H1 (cell line): ENCODE measurements at regions not wholly inside any gene's neighbourhood (a gene's known extent, or its start where the extent isn't known, plus 50 kb on each side); places are given as distances from the start of the nearest gene placed in this dataset.

Source experiments
- CTCF ChIA-PET: fragments of 300-600 bp; sonication (Branson Sonifier 250); formaldehyde crosslinking; loops from one replicate; lab custom pipeline; 2021; ENCODE audit not compliant: partially characterized antibody; lab: Charles Lee
- POLR2A ChIA-PET: fragments of 300-600 bp; sonication (Branson Sonifier 250); formaldehyde crosslinking; loops from one replicate; lab custom pipeline; 2021; ENCODE audit warnings: inconsistent platforms; ENCODE audit not compliant: partially characterized antibody; lab: Charles Lee
- DNase-seq, 2 experiments: peaks; one replicate each; pipeline versions ENCODE4 v3.0.0 to v3.0.0-alpha.2; 2010 to 2022; ENCODE audit warnings: low spot score in 2 of 2, low read depth in 1 of 2, mixed read lengths in 1 of 2
- FAIRE-seq: peaks from 2 replicates; lab custom pipeline; 2011; peaks lifted over from hg19 to GRCh38; lab: Jason Lieb, UNC
- H2AFZ ChIP-seq: 2 replicates; pipeline ENCODE4 v1.8.1; 2012; ENCODE audit warnings: low read length, inconsistent platforms
- H2AK5ac ChIP-seq: 2 replicates; pipeline ENCODE4 v1.6.1; 2013; ENCODE audit warnings: low read depth, low read length
- H2BK120ac ChIP-seq: replicated peaks from 2 replicates; pipeline ENCODE3; 2013; ENCODE audit warnings: low read depth, low read length, inconsistent platforms
- H2BK12ac ChIP-seq: 2 replicates; pipeline ENCODE4 v1.6.1; 2013; ENCODE audit warnings: low read depth, low read length
- H2BK15ac ChIP-seq: 2 replicates; pipeline ENCODE4 v1.6.1; 2013; ENCODE audit warnings: low read length
- H2BK20ac ChIP-seq: 2 replicates; pipeline ENCODE4 v1.6.1; 2013; ENCODE audit warnings: low read length
- H2BK5ac ChIP-seq: 2 replicates; pipeline ENCODE4 v1.6.1; 2013; ENCODE audit warnings: low read depth, low read length
- H3K14ac ChIP-seq: 2 replicates; pipeline ENCODE4 v1.6.1; 2013; ENCODE audit warnings: inconsistent platforms; ENCODE audit not compliant: insufficient read length
- H3K18ac ChIP-seq: 2 replicates; pipeline ENCODE4 v1.6.1; 2013; ENCODE audit warnings: low read length; ENCODE audit errors: extremely low read depth
- H3K23ac ChIP-seq: 2 replicates; pipeline ENCODE4 v1.6.1; 2013; ENCODE audit warnings: inconsistent platforms; ENCODE audit not compliant: insufficient read length
- H3K23me2 ChIP-seq: 2 replicates; pipeline ENCODE4 v1.6.1; 2013; ENCODE audit warnings: low read depth, low read length
- H3K27ac ChIP-seq: 2 replicates; pipeline ENCODE4 v1.6.1; 2011; ENCODE audit warnings: low read depth, low read length, inconsistent platforms
- H3K27me3 ChIP-seq, 4 experiments: replicated peaks in 1 of 4; 1 replicate in 1 of 4; 2 replicates in 3 of 4; pipeline versions ENCODE4 v1.6.1 to v1.8.1; 2011 to 2013; ENCODE audit warnings: low read length in 3 of 4, mild to moderate bottlenecking in 3 of 4, inconsistent platforms in 2 of 4, mixed read lengths in 2 of 4, moderate library complexity in 1 of 4; ENCODE audit not compliant: control insufficient read depth in 3 of 4, insufficient read depth in 3 of 4; ENCODE audit errors: extremely low read depth in 1 of 4
- H3K36me3 ChIP-seq, 4 experiments: 2 replicates each; pipeline versions ENCODE4 v1.6.1 to v1.8.1; 2011 to 2013; ENCODE audit warnings: mild to moderate bottlenecking in 4 of 4, low read length in 3 of 4, moderate library complexity in 2 of 4, control low read depth in 1 of 4, inconsistent platforms in 1 of 4; ENCODE audit not compliant: insufficient read depth in 4 of 4, control insufficient read depth in 2 of 4
- H3K4ac ChIP-seq: replicated peaks from 2 replicates; pipeline ENCODE3; 2013; ENCODE audit warnings: low read length, low read depth, mixed read lengths, inconsistent platforms; ENCODE audit not compliant: insufficient read length
- H3K4me1 ChIP-seq, 4 experiments: replicated peaks in 1 of 4; 1 replicate in 1 of 4; 2 replicates in 3 of 4; pipeline versions ENCODE4 v1.6.1 to v1.8.1; 2011 to 2013; ENCODE audit warnings: low read length in 3 of 4, inconsistent platforms in 2 of 4, mixed read lengths in 1 of 4; ENCODE audit not compliant: insufficient read depth in 4 of 4, control insufficient read depth in 3 of 4
- H3K4me2 ChIP-seq, 2 experiments: 2 replicates each; pipeline versions ENCODE4 v1.6.1 to v1.8.1; 2011 to 2013; ENCODE audit warnings: low read depth in 2 of 2, low read length in 2 of 2, control low read depth in 1 of 2, inconsistent platforms in 1 of 2, mild to moderate bottlenecking in 1 of 2; ENCODE audit not compliant: insufficient read depth in 1 of 2
- H3K4me3 ChIP-seq, 4 experiments: fragments of 200-600, 300-600 bp in 1 of 4; sonication (generic), shearing (Covaris generic), sonication (Bioruptor Twin) in 1 of 4; 2 replicates each; pipeline versions ENCODE4 v1.5.1 to v1.8.1; 2011 to 2016; ENCODE audit warnings: low read length in 4 of 4, low read depth in 3 of 4, control low read depth in 2 of 4, inconsistent platforms in 2 of 4, mild to moderate bottlenecking in 2 of 4, mixed read lengths in 1 of 4, moderate library complexity in 1 of 4; ENCODE audit not compliant: insufficient read depth in 2 of 4; ENCODE audit errors: extremely low read depth in 1 of 4
- H3K56ac ChIP-seq: replicated peaks from 2 replicates; pipeline ENCODE3; 2013; ENCODE audit warnings: low read depth, mild to moderate bottlenecking, mixed read lengths, low read length, inconsistent platforms; ENCODE audit not compliant: insufficient read length
- H3K79me1 ChIP-seq: 2 replicates; pipeline ENCODE4 v1.6.1; 2013; ENCODE audit warnings: low read depth, low read length, control low read depth
- H3K79me2 ChIP-seq, 2 experiments: 2 replicates each; pipeline versions ENCODE4 v1.6.1 to v1.8.1; 2012 to 2013; ENCODE audit warnings: low read length in 2 of 2, mild to moderate bottlenecking in 2 of 2, inconsistent platforms in 1 of 2; ENCODE audit not compliant: insufficient read depth in 2 of 2, control insufficient read depth in 1 of 2
- H3K9ac ChIP-seq, 4 experiments: replicated peaks in 1 of 4; 1 replicate in 1 of 4; 2 replicates in 3 of 4; pipeline versions ENCODE4 v1.6.1 to v1.8.1; 2011 to 2013; ENCODE audit warnings: low read depth in 3 of 4, low read length in 3 of 4, control low read depth in 2 of 4, mild to moderate bottlenecking in 2 of 4, moderate library complexity in 2 of 4, inconsistent platforms in 1 of 4; ENCODE audit errors: extremely low read depth in 1 of 4
- H3K9me3 ChIP-seq, 2 experiments: 2 replicates each; pipeline versions ENCODE4 v1.6.1 to v1.8.1; 2012 to 2013; ENCODE audit warnings: mild to moderate bottlenecking in 2 of 2, moderate library complexity in 2 of 2, control low read depth in 1 of 2, inconsistent platforms in 1 of 2, low read depth in 1 of 2, low read length in 1 of 2, mixed read lengths in 1 of 2; ENCODE audit not compliant: insufficient read depth in 2 of 2
- H4K20me1 ChIP-seq, 2 experiments: replicated peaks in 1 of 2; 2 replicates each; pipeline versions ENCODE3 to v1.8.1; 2011 to 2013; ENCODE audit warnings: inconsistent platforms in 2 of 2, low read length in 2 of 2, mild to moderate bottlenecking in 1 of 2; ENCODE audit not compliant: insufficient read depth in 2 of 2, control insufficient read depth in 1 of 2
- H4K5ac ChIP-seq: 2 replicates; pipeline ENCODE4 v1.6.1; 2013; ENCODE audit warnings: low read length, low read depth, mixed read lengths, inconsistent platforms; ENCODE audit not compliant: insufficient read length
- H4K8ac ChIP-seq: 2 replicates; pipeline ENCODE4 v1.8.0; 2013; ENCODE audit warnings: mild to moderate bottlenecking, moderate library complexity, low read length, inconsistent platforms; ENCODE audit not compliant: insufficient read depth; ENCODE audit errors: extremely low read depth
- H4K91ac ChIP-seq: replicated peaks from 2 replicates; pipeline ENCODE3; 2013; ENCODE audit warnings: low read length, mixed read lengths, inconsistent platforms; ENCODE audit not compliant: insufficient read length
- CEBPB ChIP-seq: IDR thresholded peaks from 2 replicates; pipeline ENCODE4 v1.6.1; 2012; ENCODE audit warnings: low read depth, low read length
- EZH2 ChIP-seq: fragments of 200-600 bp; sonication (generic); IDR thresholded peaks from 2 replicates; pipeline ENCODE4 v1.7.1; 2012; ENCODE audit warnings: low read depth, mild to moderate bottlenecking, moderate library complexity, low read length, inconsistent platforms; ENCODE audit not compliant: severe bottlenecking
- HDAC2 ChIP-seq, 2 experiments: fragments of 300-600 bp in 1 of 2; sonication (generic) in 1 of 2; IDR thresholded peaks; 2 replicates each; pipeline ENCODE4 v1.6.1; 2011 to 2012; ENCODE audit warnings: low read depth in 2 of 2, low read length in 2 of 2, mild to moderate bottlenecking in 2 of 2, moderate library complexity in 2 of 2, borderline replicate concordance in 1 of 2, inconsistent platforms in 1 of 2
- JUND ChIP-seq: IDR thresholded peaks from 2 replicates; pipeline ENCODE4 v1.6.1; 2011; ENCODE audit warnings: mild to moderate bottlenecking, improper control_type of control experiment, low read length
- KDM5A ChIP-seq: fragments of 200-600 bp; IDR thresholded peaks from 2 replicates; pipeline ENCODE4 v1.7.1; 2012; ENCODE audit warnings: mild to moderate bottlenecking, low read length, inconsistent platforms, mixed read lengths
- SP1 ChIP-seq: IDR thresholded peaks from 2 replicates; pipeline ENCODE4 v1.6.1; 2011; ENCODE audit warnings: low read depth, low read length
- WGBS, 2 experiments: shearing (Covaris generic) in 1 of 2; methylation state at CpG; one replicate each; pipeline versions ENCODE4 v1.1.6 to v1.1.7; 2013 to 2015; ENCODE audit warnings: low lambda C conversion rate in 2 of 2, mixed read lengths in 2 of 2, inconsistent platforms in 1 of 2, low coverage in 1 of 2, missing lambda C conversion rate in 1 of 2; ENCODE audit not compliant: insufficient replicate concordance in 2 of 2, insufficient coverage in 1 of 2, insufficient read length in 1 of 2; ENCODE audit errors: extremely low coverage in 1 of 2, missing lambda C conversion rate in 1 of 2; 5-methylcytosine and 5-hydroxymethylcytosine counted together

GRCh38 chr11:70812472-70812871, 414.1 kb downstream of the CTTN start:
- no peak overlapping the region for H3K23ac ChIP-seq
- no peak for DNase-seq
- H3K27ac ChIP-seq: no peak overlapping the region
- no peak for FAIRE-seq
- no peak overlapping the region for H2BK20ac ChIP-seq
- no peak overlapping the region for H4K5ac ChIP-seq
- H2BK15ac ChIP-seq: no peak overlapping the region
- H3K79me1 ChIP-seq: no peaks in the 10 kb centered on the region
- peaks cover 3 to 8% of the 10 kb centered on the region in 2 experiments for H4K20me1 ChIP-seq
- no peak overlapping the region for H3K4me2 ChIP-seq
- no peak overlapping the region for H2AK5ac ChIP-seq
- no peak overlapping the region for H2BK120ac ChIP-seq
- TF ChIP-seq KDM5A (no peak), HDAC2 (IDR thresholded peaks at IDR 0.05; ENCODE audit: borderline replicate concordance in 1 of 2, low read depth in 2 of 2, low read length in 2 of 2) (no peak), EZH2 (no peak), JUND (no peak), CEBPB (no peak), SP1 (no peak)
- H3K9ac ChIP-seq: no peak overlapping the region
- POLR2A ChIA-PET: no interaction called here
- H2AFZ ChIP-seq: no peak overlapping the region
- CTCF ChIA-PET: interaction anchor here (1.3 to 7.0 kb wide), 4 partner anchors 16 to 608 kb away, joined by 3 to 39 read pairs (median 8); no protein-coding TSS in a partner anchor
- H2BK12ac ChIP-seq: no peak overlapping the region
- peaks cover 5% of the 10 kb centered on the region; the same call in 1 of the 2 replicates for H3K23me2 ChIP-seq
- no peaks in the 10 kb centered on the region for H3K27me3 ChIP-seq
- no peaks in the 10 kb centered on the region for H3K79me2 ChIP-seq
- no peak overlapping the region for H3K4me3 ChIP-seq
- no peak overlapping the region for H3K56ac ChIP-seq
- H4K8ac ChIP-seq: no peak overlapping the region
- WGBS, 2 experiments: 100% methylated on average over 4 of the region's 4 CpGs; no CpG with 5 or more reads in 1 of the 2 experiments
- no peak overlapping the region for H4K91ac ChIP-seq
- peaks cover 0 to 6% (median 0%) of the 10 kb centered on the region in 4 experiments; a peak in 2 of 7 replicates for H3K4me1 ChIP-seq
- no peak overlapping the region for H3K14ac ChIP-seq
- no peaks in the 10 kb centered on the region for H3K36me3 ChIP-seq
- H3K4ac ChIP-seq: no peak overlapping the region
- no peak overlapping the region for H3K18ac ChIP-seq
- H3K9me3 ChIP-seq: no peaks in the 10 kb centered on the region
- H2BK5ac ChIP-seq: no peak overlapping the region
